GM12865 (cell line): ENCODE measurements at regions not wholly inside any gene's neighbourhood (a gene's known extent, or its start where the extent isn't known, plus 50 kb on each side); places are given as distances from the start of the nearest gene placed in this dataset.

Source experiments
- DNase-seq: peaks from one replicate; pipeline ENCODE4 v3.0.0; 2010; ENCODE audit warnings: low read depth
- H3K4me3 ChIP-seq: 2 replicates; pipeline ENCODE4 v1.5.1; 2011; ENCODE audit warnings: mild to moderate bottlenecking, low read depth, low read length, control low read depth
- CTCF ChIP-seq: IDR thresholded peaks from 2 replicates; pipeline ENCODE4 v1.5.1; 2011; ENCODE audit warnings: low read length, control low read depth, low read depth, inconsistent platforms; ENCODE audit not compliant: insufficient read depth; ENCODE audit errors: missing control alignments

GRCh38 chrX:16312761-16313623 lies 145.7 kb downstream of the MAGEB17 start:
- no peak for TF ChIP-seq CTCF
- no peak for DNase-seq
- H3K4me3 ChIP-seq, result no peak overlapping the region

DNA sequence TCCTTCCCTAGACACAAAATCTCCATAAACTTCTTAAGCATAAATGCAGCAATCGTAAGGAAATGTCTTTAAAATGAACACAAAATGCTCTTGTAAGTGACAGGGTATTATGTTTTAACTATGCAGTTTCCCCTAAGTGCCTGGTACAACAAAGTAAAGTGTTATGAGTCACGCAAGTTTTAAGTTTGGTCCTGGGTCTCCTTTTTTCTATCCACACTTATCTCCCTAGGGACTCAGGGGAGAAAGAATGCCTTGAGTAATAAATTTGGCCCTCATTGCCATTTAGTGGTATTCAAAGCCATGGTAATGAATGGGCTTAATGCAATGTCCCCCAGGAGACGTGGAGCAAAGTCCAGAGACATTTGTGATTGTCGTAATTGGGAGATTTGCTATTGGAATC lies 149.1 kb downstream of the MAGEB17 start:
- no peak for TF ChIP-seq CTCF
- no peak for DNase-seq
- no peak overlapping the region for H3K4me3 ChIP-seq

- TF ChIP-seq CTCF, result no peak
- no peak overlapping the region for H3K4me3 ChIP-seq
- DNase-seq, result no peak
These were observed 152.6 kb downstream of the MAGEB17 start for GRCh38 chrX:16319929-16320328.

GRCh38 chrX:16320765-16321355 lies 153.6 kb downstream of the MAGEB17 start:
- no peak for TF ChIP-seq CTCF
- H3K4me3 ChIP-seq, result no peak overlapping the region
- no peak for DNase-seq

DNA sequence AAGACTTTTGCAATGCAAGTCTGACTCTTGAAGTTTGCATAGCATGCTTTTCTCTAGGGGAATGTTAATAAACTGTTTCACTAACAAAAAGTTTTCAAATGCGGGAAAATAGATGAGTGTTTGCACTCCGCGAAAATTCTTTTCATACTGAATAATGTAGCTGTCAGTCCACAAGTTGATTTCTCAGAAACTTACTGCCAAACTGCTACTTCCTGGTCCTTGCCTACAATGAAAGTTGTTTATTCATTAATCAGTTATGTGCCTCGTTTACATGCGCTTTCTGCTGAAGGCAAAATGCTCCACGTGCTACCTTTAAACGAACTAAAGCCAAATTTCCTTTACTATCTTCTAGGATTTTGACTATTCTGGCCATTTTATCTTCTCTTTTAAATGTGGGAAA lies 166.2 kb downstream of the MAGEB17 start:
- H3K4me3 ChIP-seq, result no peak overlapping the region
- no peak for DNase-seq
- TF ChIP-seq CTCF, result no peak

- TF ChIP-seq CTCF, result no peak
- no peak for DNase-seq
- H3K4me3 ChIP-seq, result no peak overlapping the region
These were observed 167.9 kb downstream of the MAGEB17 start for GRCh38 chrX:16335181-16335580.
